HepG2 (cell line): ENCODE measurements at regions not wholly inside any gene's neighbourhood (a gene's known extent, or its start where the extent isn't known, plus 50 kb on each side); places are given as distances from the start of the nearest gene placed in this dataset.

Source experiments
- ATAC-seq: fragments of 200-7000 bp; cut with Tn5 transposase; 3 replicates; pipeline ENCODE4 v1.9.1; 2020; ENCODE audit warnings: mild to moderate bottlenecking, moderate library complexity
- BruUV-seq: library from RNA; stranded (reverse); fragments of 400-500 nt; replicated peaks from 2 replicates; lab custom pipeline; 2021; lab: Mats Ljungman, UMichigan
- CTCF ChIA-PET: fragments of 300-600 bp; formaldehyde crosslinking; extraction: SDS; loops from one replicate; lab custom pipeline; 2021; ENCODE audit warnings: low total read pairs, inconsistent platforms, low intra/inter-chr PET ratio; lab: Yijun Ruan, JAX
- POLR2A ChIA-PET: fragments of 350-600 bp; sonication (Branson Sonifier 250); formaldehyde crosslinking; loops from one replicate; lab custom pipeline; 2020; ENCODE audit warnings: antibody characterized with exemption, inconsistent platforms; lab: Yijun Ruan, JAX
- DNase-seq: peaks from one replicate; pipeline ENCODE4 v3.0.0-alpha.2; 2015; ENCODE audit warnings: low spot score
- FAIRE-seq: peaks from 3 replicates; lab custom pipeline; 2011; peaks lifted over from hg19 to GRCh38; lab: Jason Lieb, UNC
- H2AFZ ChIP-seq: one replicate; pipeline ENCODE4 v1.6.1; 2011; ENCODE audit warnings: low read length, inconsistent platforms
- H3K27ac ChIP-seq: fragments of 300-600 bp; 3 replicates; pipeline ENCODE4 v1.8.0; 2011; ENCODE audit warnings: mixed run types, mild to moderate bottlenecking, mixed read lengths, low read length, inconsistent platforms; ENCODE audit not compliant: insufficient read depth; ENCODE audit errors: extremely low read length
- H3K27me3 ChIP-seq, 2 experiments: fragments of 200-600 bp in 1 of 2; 2 replicates in 1 of 2; 3 replicates in 1 of 2; pipeline versions ENCODE4 v1.6.0 to v1.8.0; 2011; ENCODE audit warnings: low read length in 2 of 2, mild to moderate bottlenecking in 2 of 2, moderate library complexity in 2 of 2, inconsistent platforms in 1 of 2; ENCODE audit not compliant: insufficient read depth in 2 of 2, control insufficient read depth in 1 of 2
- H3K36me3 ChIP-seq, 2 experiments: fragments of 200-600 bp in 1 of 2; replicated peaks in 1 of 2; 2 replicates in 1 of 2; 3 replicates in 1 of 2; pipeline versions ENCODE4 v1.5.1 to v1.8.0; 2011; ENCODE audit warnings: low read length in 2 of 2, inconsistent platforms in 1 of 2; ENCODE audit not compliant: insufficient read depth in 2 of 2, control insufficient read depth in 1 of 2
- H3K4me1 ChIP-seq: 2 replicates; pipeline ENCODE4 v1.5.1; 2012; ENCODE audit warnings: low read length, inconsistent platforms; ENCODE audit not compliant: insufficient read depth
- H3K4me2 ChIP-seq: 2 replicates; pipeline ENCODE4 v1.6.0; 2011; ENCODE audit warnings: low read depth, low read length, inconsistent platforms
- H3K4me3 ChIP-seq, 3 experiments: fragments of 200-600 bp in 1 of 3; sonication (generic), shearing (Covaris generic) in 1 of 3; replicated peaks in 1 of 3; 2 replicates each; pipeline ENCODE4 v1.5.1; 2011 to 2016; ENCODE audit warnings: low read length in 3 of 3, inconsistent platforms in 2 of 3, low read depth in 2 of 3, mild to moderate bottlenecking in 2 of 3, control low read depth in 1 of 3, mixed read lengths in 1 of 3; ENCODE audit not compliant: insufficient read depth in 1 of 3
- H3K79me2 ChIP-seq: one replicate; pipeline ENCODE4 v1.6.1; 2011; ENCODE audit warnings: low read length, inconsistent platforms; ENCODE audit not compliant: insufficient read depth
- H3K9ac ChIP-seq: 2 replicates; pipeline ENCODE4 v1.6.0; 2011; ENCODE audit warnings: mild to moderate bottlenecking, low read depth, low read length, inconsistent platforms; ENCODE audit not compliant: insufficient read depth
- H3K9me3 ChIP-seq: 2 replicates; pipeline ENCODE4 v1.5.1; 2012; ENCODE audit warnings: mild to moderate bottlenecking, low read length
- H4K20me1 ChIP-seq: 2 replicates; pipeline ENCODE4 v1.6.0; 2011; ENCODE audit warnings: inconsistent platforms, mild to moderate bottlenecking, low read length, moderate library complexity; ENCODE audit not compliant: insufficient read depth
- ISL2 ChIP-seq: sonication (generic); formaldehyde crosslinking; IDR thresholded peaks from 2 replicates; pipeline ENCODE4 v1.5.0; 2020; ENCODE audit warnings: missing genetic modification reagents
- MTA3 ChIP-seq: sonication (generic); formaldehyde crosslinking; IDR thresholded peaks from 2 replicates; pipeline ENCODE4 v1.4.0; 2020; ENCODE audit warnings: missing genetic modification reagents
- NFIB ChIP-seq: sonication (generic); formaldehyde crosslinking; IDR thresholded peaks from 2 replicates; pipeline ENCODE4 v1.9.0; 2021; ENCODE audit warnings: missing genetic modification reagents, mild to moderate bottlenecking, borderline replicate concordance
- NR2F6 ChIP-seq, 2 experiments: IDR thresholded peaks; 2 replicates each; pipeline ENCODE4 v1.6.1; 2016; ENCODE audit warnings: antibody characterized with exemption in 1 of 2, mild to moderate bottlenecking in 1 of 2
- POLR2A ChIP-seq, 2 experiments: IDR thresholded peaks; 2 replicates each; pipeline ENCODE4 v1.6.1; 2011; ENCODE audit warnings: low read depth in 2 of 2, low read length in 2 of 2, mild to moderate bottlenecking in 1 of 2, moderate library complexity in 1 of 2; ENCODE audit not compliant: insufficient read depth in 1 of 2
- RAD21 ChIP-seq: fragments of 450-650 bp; formaldehyde crosslinking; IDR thresholded peaks from 2 replicates; pipeline ENCODE4 v1.5.0; 2020; ENCODE audit warnings: mild to moderate bottlenecking
- RBM39 ChIP-seq: fragments of 200-400 bp; formaldehyde crosslinking; IDR thresholded peaks from one replicate; pipeline ENCODE4 v1.6.1; 2018; ENCODE audit warnings: antibody characterized with exemption, mild to moderate bottlenecking, low read depth, low read length; ENCODE audit not compliant: poor library complexity, severe bottlenecking
- RFX1 ChIP-seq: fragments of 450-650 bp; IDR thresholded peaks from 2 replicates; pipeline ENCODE4 v1.6.1; 2017
- SMC3 ChIP-seq: IDR thresholded peaks from 2 replicates; pipeline ENCODE4 v1.6.1; 2011; ENCODE audit warnings: low read length, improper control_type of control experiment
- SOX13 ChIP-seq, 3 experiments: fragments of 450-650 bp in 1 of 3; sonication (generic) in 1 of 3; formaldehyde crosslinking in 1 of 3; IDR thresholded peaks in 2 of 3; conservative IDR thresholded peaks in 1 of 3; 2 replicates each; pipeline versions ENCODE4 v1.5.0 to v1.6.1; 2016 to 2020; ENCODE audit warnings: antibody characterized with exemption in 1 of 3, mild to moderate bottlenecking in 1 of 3, missing compliant biosample characterization in 1 of 3, missing genetic modification reagents in 1 of 3, moderate library complexity in 1 of 3
- SSRP1 ChIP-seq: IDR thresholded peaks from 2 replicates; pipeline ENCODE4 v1.6.1; 2016; ENCODE audit warnings: control low read depth
- TRIM22 ChIP-seq: fragments of 450-650 bp; IDR thresholded peaks from 2 replicates; pipeline ENCODE4 v1.6.1; 2017
- ZMYM4 ChIP-seq: sonication (generic); formaldehyde crosslinking; IDR thresholded peaks from 2 replicates; pipeline ENCODE4 v1.8.1; 2023; ENCODE audit warnings: mild to moderate bottlenecking, missing genetic modification reagents
- ZNF275 ChIP-seq: sonication (generic); formaldehyde crosslinking; IDR thresholded peaks from 2 replicates; pipeline ENCODE4 v1.8.0; 2022; ENCODE audit warnings: missing genetic modification reagents, mild to moderate bottlenecking, inconsistent platforms, borderline replicate concordance
- ZNF556 ChIP-seq: sonication (generic); formaldehyde crosslinking; IDR thresholded peaks from 2 replicates; pipeline ENCODE4 v1.4.0; 2020; ENCODE audit warnings: mild to moderate bottlenecking, missing genetic modification reagents, borderline replicate concordance
- ZNF563 ChIP-seq: sonication (generic); formaldehyde crosslinking; IDR thresholded peaks from 2 replicates; pipeline ENCODE4 v1.8.0; 2022; ENCODE audit warnings: mild to moderate bottlenecking, moderate library complexity, missing genetic modification reagents
- ZNF609 ChIP-seq: sonication (generic); formaldehyde crosslinking; IDR thresholded peaks from 2 replicates; pipeline ENCODE4 v1.4.0; 2020; ENCODE audit warnings: mild to moderate bottlenecking, missing genetic modification reagents, borderline replicate concordance
- in situ Hi-C: cut with HindIII; loops from 2 replicates; pipeline ENCODE4 v1.10.0; 2017; ENCODE audit warnings: low pct_unique_long_range_greater_than_20kb; ENCODE audit not compliant: extremely low pct_ligation_motif_present
- intact Hi-C: fragments of 100-400 bp; cut with micrococcal nuclease; formaldehyde crosslinking; loops from one replicate; pipeline ENCODE4 v1.10.0; 2022; ENCODE audit not compliant: unreplicated experiment

DNA sequence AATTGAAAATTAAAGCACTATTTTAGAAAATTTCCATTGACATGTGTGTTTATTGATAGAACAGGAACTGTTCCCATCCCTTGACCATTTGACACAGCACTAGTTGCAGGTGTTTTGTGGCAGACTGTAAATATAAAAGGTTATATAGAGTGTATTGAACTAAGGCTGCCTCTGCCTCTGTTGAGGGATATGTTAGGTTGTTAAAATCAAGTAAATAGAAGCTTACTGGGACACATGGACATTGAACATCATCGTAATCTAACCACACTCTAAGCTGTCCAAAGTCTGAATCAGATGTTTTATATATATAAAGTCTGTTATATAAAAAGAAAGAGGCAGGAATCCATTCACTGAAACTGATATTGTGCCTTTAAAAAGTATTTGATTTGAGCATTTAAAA lies 308.1 kb upstream of the PKN2 start (continued):
- no peak for TF ChIP-seq MTA3 (CRISPR knock-in tag)
- no peak for TF ChIP-seq SSRP1 (CRISPR knock-in tag)
- TF ChIP-seq ZMYM4 (CRISPR knock-in tag) = no peak
- no peak for TF ChIP-seq NR2F6 (IDR thresholded peaks at IDR 0.05)
- no peak for TF ChIP-seq NR2F6 (CRISPR knock-in tag; IDR thresholded peaks at IDR 0.05)
- TF ChIP-seq TRIM22 = no peak
- no peak for TF ChIP-seq ISL2 (CRISPR knock-in tag)
- TF ChIP-seq SMC3 = no peak

GRCh38 chr1:88376421-88376820 lies 307.7 kb upstream of the PKN2 start:
- no peak overlapping the region for H3K9ac ChIP-seq
- ATAC-seq = no peak
- no peaks in the 10 kb centered on the region for H4K20me1 ChIP-seq
- H3K36me3 ChIP-seq = no peaks in the 10 kb centered on the region
- ChIA-PET POLR2A (no interaction called here), CTCF (no interaction called here)
- H3K4me3 ChIP-seq = no peak overlapping the region
- H3K79me2 ChIP-seq = no peaks in the 10 kb centered on the region
- no peak overlapping the region for H2AFZ ChIP-seq
- H3K27ac ChIP-seq = no peak overlapping the region
- no peaks in the 10 kb centered on the region for H3K9me3 ChIP-seq
- DNase-seq = no peak
- H3K4me1 ChIP-seq = no peaks in the 10 kb centered on the region
- BruUV-seq = no TSS peak
- TF ChIP-seq RBM39 (no peak), RFX1 (no peak), ZNF609 (CRISPR knock-in tag) (no peak), NFIB (CRISPR knock-in tag) (no peak), ZNF563 (CRISPR knock-in tag) (no peak), ZNF556 (CRISPR knock-in tag) (no peak), ZNF275 (CRISPR knock-in tag) (no peak), SOX13 (IDR thresholded peaks at IDR 0.05) (no peak), SOX13 (CRISPR knock-in tag; conservative IDR thresholded peaks at IDR 0.05 in 1 of 2, IDR thresholded peaks at IDR 0.05 in 1 of 2) (no peak), RAD21 (CRISPR knock-in tag) (no peak), POLR2A (IDR thresholded peaks at IDR 0.05; ENCODE audit: insufficient read depth in 1 of 2, low read depth in 2 of 2, low read length in 2 of 2) (no peak)
- TF ChIP-seq, all 625 proteins: peak for 0
- in situ Hi-C loops (no loop called here), intact Hi-C loops (no loop called here)
- Histone ChIP-seq H3K27me3 (no peaks in the 10 kb centered on the region; a peak in 1 of 5 replicates), H3K4me2 (no peak overlapping the region)
- FAIRE-seq = no peak
